Mucosa of rectum (tissue), 2 donors: ENCODE measurements at regions not wholly inside any gene's neighbourhood (a gene's known extent, or its start where the extent isn't known, plus 50 kb on each side); places are given as distances from the start of the nearest gene placed in this dataset.
"Not testable (repeated sequence)": the region's sequence is repeated elsewhere in the genome, so short reads cannot be mapped to it uniquely, and the experiment has no call there.

ENCODE experiments used
- H3K27ac ChIP-seq, 2 donors: one replicate each; pipeline ENCODE4 v1.7.0; 2013; ENCODE audit warnings: inconsistent platforms in 2 of 2, low read depth in 2 of 2, low read length in 2 of 2
- H3K27me3 ChIP-seq, 2 donors: one replicate each; pipeline ENCODE4 v1.7.0; 2013; ENCODE audit warnings: low read length in 2 of 2; ENCODE audit not compliant: control insufficient read depth in 2 of 2, insufficient read depth in 2 of 2
- H3K36me3 ChIP-seq, 2 donors: one replicate each; pipeline ENCODE4 v1.7.0; 2013; ENCODE audit warnings: low read length in 2 of 2; ENCODE audit not compliant: control insufficient read depth in 2 of 2, insufficient read depth in 2 of 2
- H3K4me1 ChIP-seq, 2 donors: one replicate each; pipeline ENCODE4 v1.7.0; 2013; ENCODE audit warnings: low read length in 2 of 2, mild to moderate bottlenecking in 1 of 2; ENCODE audit not compliant: control insufficient read depth in 2 of 2, insufficient read depth in 2 of 2
- H3K4me3 ChIP-seq, 2 donors: one replicate each; pipeline ENCODE4 v1.7.0; 2013; ENCODE audit warnings: low read length in 2 of 2
- H3K9ac ChIP-seq, 2 donors: one replicate each; pipeline ENCODE4 v1.7.0; 2013; ENCODE audit warnings: low read length in 2 of 2, low read depth in 1 of 2, mild to moderate bottlenecking in 1 of 2
- H3K9me3 ChIP-seq, 2 donors: one replicate each; pipeline ENCODE4 v1.7.0; 2013; ENCODE audit warnings: low read length in 2 of 2; ENCODE audit not compliant: control insufficient read depth in 2 of 2
- donor health status: healthy.
- donor health status: Normal muscosa, but diverticular disease.

DNA sequence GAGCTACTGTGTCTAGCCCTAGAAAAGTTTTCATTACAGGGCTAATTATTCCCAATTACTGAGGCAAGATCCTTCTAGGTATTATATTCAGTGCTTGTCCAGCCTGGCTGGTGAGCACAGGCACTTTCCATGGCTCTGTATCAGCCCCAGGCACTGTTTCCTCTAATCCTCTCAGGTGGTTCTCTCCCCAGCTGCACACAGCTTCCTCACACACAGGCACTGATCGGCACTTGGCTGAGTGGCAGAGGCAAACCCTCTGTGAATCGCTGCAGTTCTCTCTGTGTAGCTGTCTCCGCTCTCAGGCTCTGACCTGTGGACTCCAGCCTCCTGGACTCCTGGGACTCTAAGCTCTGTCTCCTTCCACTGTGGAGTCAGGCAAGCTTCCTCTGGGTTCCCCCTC lies 318.1 kb downstream of the KLF13 start:
- H3K4me1 ChIP-seq, H3K4me3 ChIP-seq, H3K27me3 ChIP-seq, H3K27ac ChIP-seq, H3K9me3 ChIP-seq, H3K9ac ChIP-seq, H3K36me3 ChIP-seq: not testable (repeated sequence)

- H3K27ac ChIP-seq, H3K9ac ChIP-seq, H3K4me3 ChIP-seq, H3K36me3 ChIP-seq, H3K27me3 ChIP-seq, H3K4me1 ChIP-seq, H3K9me3 ChIP-seq: not testable (repeated sequence)
Observed at GRCh38 chr15:31647337-31647826, 320.7 kb downstream of the KLF13 start.

DNA sequence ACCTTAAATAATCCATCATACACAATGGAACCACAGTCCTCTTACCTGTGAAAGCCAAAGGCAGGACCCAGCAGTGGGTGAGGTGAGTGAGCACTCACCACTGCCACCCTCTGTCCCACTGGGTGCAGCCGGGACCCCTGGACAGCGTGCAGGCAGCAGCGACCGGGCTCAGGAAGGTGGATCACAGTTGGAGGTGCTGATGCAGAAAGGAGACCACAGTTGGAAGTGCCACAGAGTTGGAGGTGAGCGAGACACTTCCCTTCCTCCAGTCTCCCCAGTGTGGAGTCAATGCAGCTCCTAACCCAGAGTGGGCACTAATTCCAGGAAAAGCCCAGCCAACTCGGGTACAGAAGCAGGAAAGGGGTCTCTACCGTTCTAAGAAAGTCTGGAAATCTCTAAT lies 323.0 kb downstream of the KLF13 start:
- H3K36me3 ChIP-seq, H3K27ac ChIP-seq, H3K4me3 ChIP-seq, H3K9me3 ChIP-seq, H3K9ac ChIP-seq, H3K27me3 ChIP-seq, H3K4me1 ChIP-seq: not testable (repeated sequence)

DNA sequence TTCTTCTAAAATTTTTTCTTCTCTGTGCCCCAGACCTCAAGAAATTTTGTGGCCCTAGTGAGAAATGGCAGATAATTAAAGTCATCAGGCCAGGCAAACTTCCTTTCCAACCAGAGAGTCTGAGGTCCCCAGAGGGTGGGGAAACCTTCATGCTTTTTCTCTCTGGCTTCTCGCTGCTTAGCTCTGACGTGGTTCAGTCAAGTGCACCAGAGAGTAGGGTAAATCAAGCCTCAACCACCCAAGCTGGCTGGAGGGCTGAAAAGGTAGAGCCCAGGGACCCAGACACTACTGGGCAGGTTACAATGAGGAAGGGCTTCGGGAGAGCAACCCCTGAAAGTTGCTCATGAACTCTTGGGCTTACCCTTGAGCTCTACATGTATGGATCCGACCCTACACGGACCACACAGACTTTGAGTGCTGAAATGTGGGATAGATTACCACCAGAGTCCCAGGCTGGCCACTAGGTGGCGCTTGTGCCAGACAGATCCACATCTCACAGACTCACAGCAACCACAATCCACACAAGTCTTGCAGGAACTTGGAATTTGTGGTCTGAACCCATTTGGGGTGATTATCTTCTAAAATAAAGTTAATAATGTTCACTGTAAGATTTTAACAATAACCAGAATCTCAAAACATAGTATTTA lies 323.5 kb downstream of the KLF13 start:
- H3K4me3 ChIP-seq, H3K9ac ChIP-seq, H3K27me3 ChIP-seq, H3K9me3 ChIP-seq, H3K4me1 ChIP-seq, H3K36me3 ChIP-seq, H3K27ac ChIP-seq: not testable (repeated sequence)

- H3K9ac ChIP-seq, H3K27ac ChIP-seq, H3K27me3 ChIP-seq, H3K4me1 ChIP-seq, H3K4me3 ChIP-seq, H3K9me3 ChIP-seq, H3K36me3 ChIP-seq: not testable (repeated sequence)
Observed at GRCh38 chr15:31656915-31657314, 330.3 kb downstream of the KLF13 start.

GRCh38 chr15:31660816-31661215 lies 334.2 kb downstream of the KLF13 start:
- H3K4me1 ChIP-seq = no peaks in the 10 kb centered on the region
- no peaks in the 10 kb centered on the region for H3K27me3 ChIP-seq
- no peaks in the 10 kb centered on the region for H3K36me3 ChIP-seq
- no peaks in the 10 kb centered on the region for H3K9me3 ChIP-seq
- H3K27ac ChIP-seq = no peak overlapping the region
- H3K9ac ChIP-seq = no peak overlapping the region
- no peak overlapping the region for H3K4me3 ChIP-seq

DNA sequence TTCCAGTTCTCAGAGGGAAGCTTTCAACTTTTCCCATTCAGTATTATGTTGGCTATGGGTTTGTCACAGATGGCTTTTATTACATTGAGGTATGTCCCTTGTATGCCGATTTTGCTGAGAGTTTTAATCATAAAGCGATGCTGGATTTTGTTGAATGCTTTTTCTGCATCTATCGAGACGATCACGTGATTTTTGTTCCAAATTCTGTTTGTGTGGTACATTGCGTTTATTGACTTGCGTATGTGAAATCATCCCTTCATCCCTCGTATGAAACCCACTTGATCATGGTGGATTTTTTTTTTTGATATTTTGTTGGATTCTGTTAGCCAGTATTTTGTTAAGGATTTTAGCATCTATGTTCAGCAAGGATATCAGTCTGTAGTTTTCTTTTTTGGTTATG lies 339.1 kb downstream of the KLF13 start:
- not testable (repeated sequence) for H3K4me1 ChIP-seq, H3K27me3 ChIP-seq, H3K4me3 ChIP-seq, H3K9ac ChIP-seq, H3K27ac ChIP-seq, H3K9me3 ChIP-seq, H3K36me3 ChIP-seq

- H3K9ac ChIP-seq, H3K36me3 ChIP-seq, H3K9me3 ChIP-seq, H3K27me3 ChIP-seq, H3K4me3 ChIP-seq, H3K4me1 ChIP-seq: not testable (repeated sequence)
- peak overlapping the region; percentile 29 to 43 for H3K27ac ChIP-seq
Observed at GRCh38 chr15:31669158-31669908, 342.7 kb downstream of the KLF13 start.

GRCh38 chr15:31673263-31673662 lies 346.6 kb downstream of the KLF13 start:
- not testable (repeated sequence) for H3K9ac ChIP-seq, H3K36me3 ChIP-seq, H3K4me1 ChIP-seq, H3K27me3 ChIP-seq, H3K9me3 ChIP-seq, H3K27ac ChIP-seq, H3K4me3 ChIP-seq

- H3K36me3 ChIP-seq, H3K9ac ChIP-seq, H3K4me1 ChIP-seq, H3K27me3 ChIP-seq, H3K27ac ChIP-seq, H3K9me3 ChIP-seq, H3K4me3 ChIP-seq: not testable (repeated sequence)
Observed at GRCh38 chr15:31681529-31682259, 348.6 kb upstream of the CHRNA7 start.
